GM12878 (cell line): ENCODE measurements at regions not wholly inside any gene's neighbourhood (a gene's known extent, or its start where the extent isn't known, plus 50 kb on each side); places are given as distances from the start of the nearest gene placed in this dataset.

ENCODE experiments used
- ATAC-seq: fragments of 200-7000 bp; cut with Tn5 transposase; 3 replicates; pipeline ENCODE4 v1.9.1; 2020; ENCODE audit warnings: mild to moderate bottlenecking, moderate library complexity
- BruUV-seq: library from RNA; stranded (reverse); fragments of 400-500 nt; replicated peaks from 2 replicates; lab custom pipeline; 2021; lab: Mats Ljungman, UMichigan
- CTCF ChIA-PET: fragments of 300-600 bp; sonication (Branson Sonifier 250); formaldehyde crosslinking; extraction: SDS; loops from one replicate; lab custom pipeline; 2021; ENCODE audit warnings: inconsistent platforms; lab: Yijun Ruan, JAX
- POLR2A ChIA-PET: fragments of 350-600 bp; formaldehyde crosslinking; extraction: SDS; loops from one replicate; lab custom pipeline; 2021; ENCODE audit warnings: inconsistent platforms; lab: Charles Lee
- RAD21 ChIA-PET: fragments of 300-600 bp; sonication (Branson Sonifier 250); formaldehyde crosslinking; loops from one replicate; lab custom pipeline; 2023; ENCODE audit warnings: antibody characterized with exemption; ENCODE audit not compliant: unreplicated experiment; lab: Charles Lee
- SMC1A ChIA-PET: fragments of 300-600 bp; sonication (Branson Sonifier 250); formaldehyde crosslinking; loops from one replicate; lab custom pipeline; 2023; ENCODE audit not compliant: unreplicated experiment, uncharacterized antibody; lab: Charles Lee
- DNase-seq: peaks from one replicate; pipeline ENCODE4 v3.0.0-alpha.2; 2011; ENCODE audit warnings: low read depth, low spot score
- FAIRE-seq: peaks from 3 replicates; lab custom pipeline; 2011; peaks lifted over from hg19 to GRCh38; lab: Jason Lieb, UNC
- H2AFZ ChIP-seq: 2 replicates; pipeline ENCODE4 v1.6.0; 2011; ENCODE audit warnings: low read depth, low read length, control low read depth; ENCODE audit not compliant: control insufficient read depth
- H3K27ac ChIP-seq: 2 replicates; pipeline ENCODE4 v1.5.1; 2011; ENCODE audit warnings: control low read depth; ENCODE audit not compliant: control insufficient read depth, insufficient read depth
- H3K27me3 ChIP-seq, 2 experiments: replicated peaks in 1 of 2; 2 replicates each; pipeline versions ENCODE4 v1.6.0 to v1.6.1; 2011; ENCODE audit warnings: low read length in 1 of 2; ENCODE audit not compliant: control insufficient read depth in 2 of 2, insufficient read depth in 2 of 2
- H3K36me3 ChIP-seq, 2 experiments: 2 replicates each; pipeline ENCODE4 v1.5.1; 2011; ENCODE audit warnings: low read length in 1 of 2; ENCODE audit not compliant: control insufficient read depth in 2 of 2, insufficient read depth in 2 of 2
- H3K4me1 ChIP-seq: 2 replicates; pipeline ENCODE4 v1.6.1; 2011; ENCODE audit warnings: mild to moderate bottlenecking, low read length, moderate library complexity, mixed read lengths; ENCODE audit not compliant: control insufficient read depth, insufficient read depth
- H3K4me2 ChIP-seq: 2 replicates; pipeline ENCODE4 v1.6.0; 2011; ENCODE audit warnings: control low read depth; ENCODE audit not compliant: control insufficient read depth, insufficient read depth
- H3K4me3 ChIP-seq: fragments of 200-600 bp; sonication (generic); 2 replicates; pipeline ENCODE4 v1.5.1; 2016
- H3K79me2 ChIP-seq: 2 replicates; pipeline ENCODE4 v1.6.0; 2011; ENCODE audit warnings: low read length; ENCODE audit not compliant: control insufficient read depth, insufficient read depth
- H3K9ac ChIP-seq: 2 replicates; pipeline ENCODE4 v1.8.0; 2011; ENCODE audit warnings: low read length, control low read depth, mixed read lengths; ENCODE audit not compliant: control insufficient read depth, insufficient read depth
- H3K9me3 ChIP-seq: replicated peaks from 3 replicates; pipeline ENCODE4 v1.5.1; 2011; ENCODE audit warnings: mild to moderate bottlenecking, low read length; ENCODE audit not compliant: control insufficient read depth, insufficient read depth
- H4K20me1 ChIP-seq: 2 replicates; pipeline ENCODE4 v1.6.0; 2011; ENCODE audit not compliant: control insufficient read depth, insufficient read depth
- EED ChIP-seq: sonication (generic); IDR thresholded peaks from 2 replicates; pipeline ENCODE4 v1.6.1; 2016; ENCODE audit warnings: antibody characterized with exemption, low read depth
- SMARCA5 ChIP-seq: fragments of 450-650 bp; IDR thresholded peaks from 2 replicates; pipeline ENCODE4 v1.6.1; 2017; ENCODE audit warnings: mild to moderate bottlenecking
- WRNIP1 ChIP-seq: IDR thresholded peaks from 2 replicates; pipeline ENCODE4 v1.6.1; 2011; ENCODE audit warnings: low read depth, low read length, improper control_type of control experiment, borderline replicate concordance
- YBX1 ChIP-seq: fragments of 450-650 bp; IDR thresholded peaks from 2 replicates; pipeline ENCODE4 v1.6.1; 2016; ENCODE audit warnings: antibody characterized with exemption
- WGBS: methylation state at CpG from one replicate; pipeline ENCODE4 v1.1.6; 2016; ENCODE audit warnings: low lambda C conversion rate; ENCODE audit not compliant: insufficient replicate concordance, insufficient coverage; ENCODE audit errors: missing lambda C conversion rate; 5-methylcytosine and 5-hydroxymethylcytosine counted together
- in situ Hi-C: fragments of 300-500 bp; cut with MboI; formaldehyde crosslinking; loops from 9 replicates; pipeline ENCODE4 v1.14.3; 2018; ENCODE audit warnings: mixed read lengths
- intact Hi-C: fragments of 100-400 bp; cut with micrococcal nuclease; formaldehyde crosslinking; loops from one replicate; pipeline ENCODE4 v1.14.2; 2022; ENCODE audit not compliant: unreplicated experiment
- TF ChIP-seq, protein P1 (sequence below): IDR thresholded peaks from 2 replicates; pipeline ENCODE4 v1.6.1; 2012; ENCODE audit warnings: improper control_type of control experiment, low read depth, low read length; ENCODE audit not compliant: insufficient replicate concordance

DNA sequence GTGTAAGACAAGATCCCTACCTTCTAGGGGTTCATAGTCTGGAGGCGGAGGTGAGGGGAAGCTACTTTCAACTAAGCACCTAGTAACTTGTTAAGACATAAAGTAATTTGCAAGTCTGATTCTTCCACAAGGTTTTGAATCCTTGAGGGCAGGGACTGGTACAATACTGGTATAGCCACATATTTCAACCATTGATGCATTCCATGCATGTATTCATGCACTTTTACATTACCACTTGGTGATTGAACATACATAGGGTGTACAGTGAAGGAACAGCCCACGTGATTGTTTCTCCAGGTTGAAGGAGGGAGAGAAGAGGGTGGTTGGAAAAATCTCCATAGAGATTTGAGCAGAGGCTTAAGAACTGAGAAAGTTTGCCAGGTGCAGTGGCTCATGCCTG is 62.0 kb upstream of the PAX6 start:
- in situ Hi-C loops = loop anchor here (5.0 to 25.0 kb wide), 2 partner anchors 476 to 761 kb away; no protein-coding TSS in a partner anchor
- 23% methylated on average over 2 of the region's 2 CpGs for WGBS
- H2AFZ ChIP-seq = no peak overlapping the region
- H3K4me2 ChIP-seq = no peak overlapping the region
- H3K27me3 ChIP-seq = peaks cover 0 to 4% of the 10 kb centered on the region in 2 experiments; a peak in 3 of 4 replicates
- DNase-seq (no peak), FAIRE-seq (no peak), ATAC-seq (no peak)
- no peaks in the 10 kb centered on the region for H3K4me1 ChIP-seq
- ChIA-PET CTCF (interaction anchor here (5.1 kb wide), 2 partner anchors 84 to 477 kb away, joined by 36 to 44 read pairs; no protein-coding TSS in a partner anchor), SMC1A (interaction anchor here (1.4 to 4.3 kb wide), 2 partner anchors 85 to 634 kb away, joined by 3 to 26 read pairs; no protein-coding TSS in a partner anchor), POLR2A (no interaction called here), RAD21 (interaction anchor here (1.8 to 2.0 kb wide), 2 partner anchors 85 to 766 kb away, joined by 6 to 9 read pairs; no protein-coding TSS in a partner anchor)
- no peaks in the 10 kb centered on the region for H3K79me2 ChIP-seq
- no peak overlapping the region for H3K9ac ChIP-seq
- H4K20me1 ChIP-seq = no peaks in the 10 kb centered on the region
- TF ChIP-seq YBX1 (no peak), EED (no peak), SMARCA5 (no peak), WRNIP1 (no peak)
- TF ChIP-seq, protein P1, sequence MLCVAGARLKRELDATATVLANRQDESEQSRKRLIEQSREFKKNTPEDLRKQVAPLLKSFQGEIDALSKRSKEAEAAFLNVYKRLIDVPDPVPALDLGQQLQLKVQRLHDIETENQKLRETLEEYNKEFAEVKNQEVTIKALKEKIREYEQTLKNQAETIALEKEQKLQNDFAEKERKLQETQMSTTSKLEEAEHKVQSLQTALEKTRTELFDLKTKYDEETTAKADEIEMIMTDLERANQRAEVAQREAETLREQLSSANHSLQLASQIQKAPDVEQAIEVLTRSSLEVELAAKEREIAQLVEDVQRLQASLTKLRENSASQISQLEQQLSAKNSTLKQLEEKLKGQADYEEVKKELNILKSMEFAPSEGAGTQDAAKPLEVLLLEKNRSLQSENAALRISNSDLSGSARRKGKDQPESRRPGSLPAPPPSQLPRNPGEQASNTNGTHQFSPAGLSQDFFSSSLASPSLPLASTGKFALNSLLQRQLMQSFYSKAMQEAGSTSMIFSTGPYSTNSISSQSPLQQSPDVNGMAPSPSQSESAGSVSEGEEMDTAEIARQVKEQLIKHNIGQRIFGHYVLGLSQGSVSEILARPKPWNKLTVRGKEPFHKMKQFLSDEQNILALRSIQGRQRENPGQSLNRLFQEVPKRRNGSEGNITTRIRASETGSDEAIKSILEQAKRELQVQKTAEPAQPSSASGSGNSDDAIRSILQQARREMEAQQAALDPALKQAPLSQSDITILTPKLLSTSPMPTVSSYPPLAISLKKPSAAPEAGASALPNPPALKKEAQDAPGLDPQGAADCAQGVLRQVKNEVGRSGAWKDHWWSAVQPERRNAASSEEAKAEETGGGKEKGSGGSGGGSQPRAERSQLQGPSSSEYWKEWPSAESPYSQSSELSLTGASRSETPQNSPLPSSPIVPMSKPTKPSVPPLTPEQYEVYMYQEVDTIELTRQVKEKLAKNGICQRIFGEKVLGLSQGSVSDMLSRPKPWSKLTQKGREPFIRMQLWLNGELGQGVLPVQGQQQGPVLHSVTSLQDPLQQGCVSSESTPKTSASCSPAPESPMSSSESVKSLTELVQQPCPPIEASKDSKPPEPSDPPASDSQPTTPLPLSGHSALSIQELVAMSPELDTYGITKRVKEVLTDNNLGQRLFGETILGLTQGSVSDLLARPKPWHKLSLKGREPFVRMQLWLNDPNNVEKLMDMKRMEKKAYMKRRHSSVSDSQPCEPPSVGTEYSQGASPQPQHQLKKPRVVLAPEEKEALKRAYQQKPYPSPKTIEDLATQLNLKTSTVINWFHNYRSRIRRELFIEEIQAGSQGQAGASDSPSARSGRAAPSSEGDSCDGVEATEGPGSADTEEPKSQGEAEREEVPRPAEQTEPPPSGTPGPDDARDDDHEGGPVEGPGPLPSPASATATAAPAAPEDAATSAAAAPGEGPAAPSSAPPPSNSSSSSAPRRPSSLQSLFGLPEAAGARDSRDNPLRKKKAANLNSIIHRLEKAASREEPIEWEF = no peak
- H3K9me3 ChIP-seq = no peaks in the 10 kb centered on the region
- no peak overlapping the region for H3K27ac ChIP-seq
- H3K36me3 ChIP-seq = no peaks in the 10 kb centered on the region
- intact Hi-C loops = loop anchor here (5.0 kb wide), 2 partner anchors 84 to 631 kb away; no protein-coding TSS in a partner anchor
- H3K4me3 ChIP-seq = no peak overlapping the region
- no TSS peak for BruUV-seq
